Kasumi-1 (cell line): ENCODE measurements at regions not wholly inside any gene's neighbourhood (a gene's known extent, or its start where the extent isn't known, plus 50 kb on each side); places are given as distances from the start of the nearest gene placed in this dataset.

Source experiments
- DNase-seq, 2 experiments: peaks; one replicate each; lab custom pipeline; 2025; lab: John Stamatoyannopoulos, UW

DNA sequence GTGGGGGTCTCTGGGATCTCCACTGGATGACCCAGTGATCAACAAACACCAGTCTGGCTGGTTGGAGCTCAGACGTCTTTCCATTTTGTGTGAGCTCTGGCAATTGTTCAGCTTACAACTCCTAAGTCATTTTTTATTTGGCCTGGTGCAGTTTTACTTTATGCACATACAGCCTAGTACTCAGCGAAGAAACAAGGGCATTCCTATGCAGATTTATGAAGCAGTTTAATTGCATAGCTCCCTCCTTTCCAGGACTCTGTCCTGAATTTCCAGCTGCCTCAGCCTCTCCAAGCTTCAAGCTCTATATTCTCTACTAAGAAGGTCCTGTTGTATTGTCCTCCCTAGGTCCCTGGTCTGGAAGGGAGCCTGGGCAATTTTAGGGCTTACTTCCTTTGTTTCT, 145.6 kb upstream of the GALNT17 start:
- no peak for DNase-seq

DNA sequence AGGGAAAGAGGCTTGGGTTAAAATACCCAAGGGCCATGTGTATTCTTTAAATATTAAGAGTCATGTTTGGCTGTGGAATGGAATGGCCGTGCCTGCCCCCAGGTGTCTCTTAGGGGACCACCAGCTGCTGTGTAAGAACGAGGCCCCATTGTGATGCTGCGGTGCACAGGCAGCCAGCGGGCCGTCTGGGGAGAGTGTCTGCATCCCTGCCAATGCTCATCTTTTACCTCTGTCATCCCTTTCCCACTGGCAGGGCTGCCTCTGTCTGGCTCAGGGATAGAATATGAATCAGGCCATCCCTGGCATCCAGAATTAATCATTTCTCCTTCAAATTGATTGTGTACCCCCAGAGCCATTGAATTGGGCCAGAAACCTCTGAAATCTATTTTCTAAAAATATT, 137.8 kb upstream of the GALNT17 start:
- DNase-seq: no peak

DNA sequence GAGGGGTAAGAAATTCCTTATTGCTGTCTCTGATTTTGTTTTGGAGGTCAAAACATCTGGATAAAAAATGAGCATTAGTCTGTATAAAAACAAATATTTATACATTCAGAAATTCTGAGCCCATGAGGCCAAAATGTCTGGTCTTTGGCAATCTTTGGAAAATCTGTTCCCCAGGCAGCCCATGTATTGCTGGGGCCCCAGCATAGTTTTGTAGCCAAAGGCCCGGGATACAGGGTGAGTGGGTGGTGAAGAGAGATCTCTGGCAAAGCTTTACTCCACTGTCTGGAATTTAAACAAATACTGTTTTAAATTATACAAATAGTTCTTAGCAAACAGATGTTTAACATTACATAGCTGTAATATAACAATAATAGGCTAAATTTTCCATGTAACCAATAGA, 134.7 kb upstream of the GALNT17 start:
- no peak for DNase-seq

DNA sequence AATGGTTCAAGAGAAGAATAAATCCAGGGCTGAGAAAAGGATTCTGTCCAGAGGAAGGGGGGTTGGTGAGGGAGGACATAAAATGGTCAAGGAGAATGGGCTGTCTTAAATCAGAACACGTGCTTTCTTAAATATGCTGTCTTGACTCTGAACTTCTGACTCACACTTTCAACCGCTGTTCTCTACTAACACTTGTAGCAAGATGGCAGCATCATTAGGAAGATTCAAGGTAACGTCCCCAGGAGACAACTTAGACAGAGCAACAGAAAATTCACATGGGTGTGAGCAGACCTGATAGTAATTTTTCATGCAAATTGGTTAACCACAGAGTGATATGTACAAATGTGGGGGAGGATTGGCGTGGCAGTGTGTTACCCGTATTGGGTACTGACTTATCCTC, 126.8 kb upstream of the GALNT17 start:
- DNase-seq: no peak

DNA sequence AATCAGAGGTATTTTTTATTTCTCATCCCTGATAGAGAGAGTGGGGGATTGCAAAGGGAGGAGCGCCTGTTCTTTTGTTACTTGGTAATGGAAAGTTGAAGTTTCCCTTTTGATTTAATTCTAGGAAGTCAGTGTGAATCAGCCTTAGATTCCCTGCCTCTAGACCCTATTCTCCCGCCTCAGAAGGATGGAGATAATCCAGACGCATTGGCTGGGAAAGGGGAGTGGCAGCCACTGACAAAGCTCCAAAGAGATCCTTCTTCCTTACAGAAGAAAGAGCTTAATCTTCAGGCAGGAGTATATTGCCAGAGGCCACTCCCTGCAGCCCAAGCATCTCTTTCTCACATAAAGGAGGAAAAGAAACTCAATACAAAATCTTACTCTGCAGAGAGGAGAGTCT, 122.3 kb upstream of the GALNT17 start:
- DNase-seq: no peak

DNA sequence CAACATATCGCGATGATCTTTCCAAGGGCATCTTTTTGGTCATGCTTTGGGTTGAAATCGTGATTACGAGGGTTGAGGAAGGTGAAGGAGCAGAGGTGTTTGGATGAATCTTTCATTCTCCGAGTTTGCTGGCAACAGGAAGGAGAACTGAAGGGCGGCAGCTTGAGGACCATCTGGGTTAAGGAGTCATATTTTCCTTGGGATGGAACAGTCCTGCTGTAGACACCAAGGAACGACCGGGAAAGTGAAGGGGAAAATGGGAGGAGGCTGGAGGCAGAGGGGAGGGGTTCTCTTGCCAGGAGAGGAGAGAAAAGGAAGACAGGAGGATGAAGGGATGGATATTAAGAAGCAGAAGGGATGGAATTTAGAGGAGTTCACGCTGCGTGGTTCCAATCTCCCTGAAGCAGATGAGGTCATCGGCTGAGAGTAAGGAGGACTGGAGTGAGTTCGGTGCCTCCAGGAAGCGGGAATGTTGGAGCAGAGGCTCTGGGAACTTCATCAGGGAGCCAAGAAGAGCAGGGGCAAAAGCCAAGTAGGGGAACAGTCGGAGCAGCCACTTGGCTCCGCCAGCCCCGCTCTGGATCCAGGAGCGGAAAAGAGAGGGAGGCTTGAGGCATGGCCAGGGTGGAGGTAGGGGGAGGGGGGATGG, 116.6 kb upstream of the GALNT17 start:
- DNase-seq: no peak

DNA sequence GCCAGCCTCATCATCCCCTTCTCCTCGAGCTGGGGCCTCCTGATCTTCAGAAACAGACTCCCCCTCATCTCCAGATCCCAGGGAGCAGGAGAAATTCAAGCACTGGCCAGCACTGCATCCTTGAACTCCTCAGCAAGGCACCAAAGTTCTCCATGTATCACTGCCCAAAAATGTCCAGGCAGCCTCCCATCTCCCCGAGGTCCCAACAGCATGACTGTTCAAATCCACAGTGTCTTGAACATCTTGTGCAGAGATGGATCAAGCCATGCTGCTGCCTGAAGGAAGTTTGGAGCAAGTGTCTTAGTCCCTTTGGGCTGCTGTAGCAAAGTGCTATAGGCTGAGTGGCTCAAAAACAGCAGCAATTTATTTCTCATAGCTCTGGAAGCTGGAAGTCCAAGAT, 115.5 kb upstream of the GALNT17 start:
- no peak for DNase-seq

DNA sequence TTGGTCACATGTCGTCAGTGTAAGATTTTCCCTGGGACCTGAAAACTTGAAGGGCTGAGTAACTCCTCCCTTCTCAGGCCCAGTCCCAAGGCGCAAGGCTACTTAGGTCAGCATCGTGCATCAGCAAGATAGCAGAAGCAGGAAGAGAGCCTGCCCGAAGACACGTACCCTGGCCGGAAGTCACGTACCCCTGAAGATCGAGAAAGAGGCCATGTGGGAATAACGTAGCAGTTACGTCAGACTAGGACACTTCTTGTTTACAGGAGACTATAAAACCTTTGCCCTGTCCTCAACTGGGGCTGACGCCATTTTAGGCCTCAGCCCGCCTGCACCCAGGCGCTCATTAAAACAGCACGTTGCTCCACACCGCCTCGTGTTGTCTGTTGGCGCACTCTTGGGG, 114.3 kb upstream of the GALNT17 start:
- DNase-seq: no peak

DNA sequence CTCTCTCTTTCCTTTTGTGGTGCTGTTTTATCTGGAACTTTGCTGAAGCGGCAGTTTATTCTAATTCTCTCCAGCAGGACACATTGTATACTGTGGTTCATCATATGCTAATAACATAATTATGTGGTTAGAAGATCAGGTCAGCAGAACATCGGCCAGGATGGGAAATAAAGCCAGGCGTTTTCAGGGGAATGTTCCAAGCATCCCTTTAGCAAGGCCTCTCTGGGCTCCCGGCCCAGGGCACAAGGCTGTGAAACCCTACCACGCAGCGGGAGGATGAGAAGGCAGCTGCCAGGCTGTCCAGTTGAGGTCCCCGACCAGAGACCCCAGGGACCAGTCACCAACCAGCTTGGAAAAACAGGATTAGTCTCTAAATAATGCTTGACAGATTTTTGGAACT, 112.2 kb upstream of the GALNT17 start:
- DNase-seq: no peak

DNA sequence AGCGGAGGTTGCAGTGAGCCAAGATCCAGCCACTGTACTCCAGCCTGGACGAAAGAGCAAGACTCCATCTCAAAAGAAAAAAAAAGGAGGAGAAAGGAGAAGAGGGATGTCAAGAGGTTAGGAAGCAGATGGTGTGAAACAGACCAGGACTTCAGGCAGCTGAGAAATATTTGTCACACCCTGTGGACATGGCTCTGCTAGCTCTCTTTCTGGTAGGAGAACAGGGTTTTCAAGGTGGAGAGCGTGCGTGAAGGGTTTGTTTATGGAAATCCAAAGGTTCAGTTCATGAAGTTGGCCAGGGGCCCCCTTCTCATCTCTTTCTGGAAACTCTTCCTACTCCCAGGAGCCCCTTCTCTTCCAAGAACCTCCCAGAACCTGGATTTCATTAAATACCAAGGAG, 110.8 kb upstream of the GALNT17 start:
- no peak for DNase-seq

DNA sequence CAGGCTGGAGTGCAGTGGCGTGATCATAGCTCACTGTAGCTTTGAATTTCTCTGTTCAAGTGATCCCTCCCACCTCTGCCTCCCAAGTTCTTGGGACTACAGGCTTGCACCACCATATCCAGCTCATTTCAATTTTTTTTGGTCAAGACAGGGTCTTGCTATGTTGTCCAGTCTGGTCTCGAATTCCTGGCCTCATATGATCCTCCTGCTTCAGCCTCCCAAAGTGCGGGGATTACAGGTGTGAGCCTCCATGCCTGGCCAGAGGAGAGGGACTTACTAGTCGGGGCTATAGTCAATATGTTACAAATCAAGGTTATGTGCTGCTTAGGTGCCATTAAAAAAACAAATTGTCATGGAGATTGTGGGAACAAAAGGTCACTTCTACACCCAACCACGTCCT, 105.3 kb upstream of the GALNT17 start:
- no peak for DNase-seq

DNA sequence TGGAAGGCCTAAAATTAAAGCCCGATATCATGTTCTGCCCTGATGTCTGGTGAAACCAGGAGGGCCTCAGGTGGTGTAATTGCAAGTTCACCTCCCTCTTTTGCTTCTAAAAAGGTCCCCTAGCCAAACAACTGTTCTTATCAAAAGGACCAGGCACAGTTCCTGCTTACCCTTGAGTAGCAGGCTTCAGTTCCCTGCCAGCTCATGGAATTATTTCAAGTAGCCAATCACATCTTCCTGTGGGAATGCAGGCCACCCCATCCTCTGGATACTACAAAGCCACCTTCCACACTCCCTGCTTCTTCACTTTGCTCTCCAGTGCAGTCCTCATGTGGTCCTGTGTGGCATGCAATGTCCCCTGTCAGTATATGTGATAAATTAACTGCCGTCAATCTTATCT, 97.7 kb upstream of the GALNT17 start:
- no peak for DNase-seq

DNA sequence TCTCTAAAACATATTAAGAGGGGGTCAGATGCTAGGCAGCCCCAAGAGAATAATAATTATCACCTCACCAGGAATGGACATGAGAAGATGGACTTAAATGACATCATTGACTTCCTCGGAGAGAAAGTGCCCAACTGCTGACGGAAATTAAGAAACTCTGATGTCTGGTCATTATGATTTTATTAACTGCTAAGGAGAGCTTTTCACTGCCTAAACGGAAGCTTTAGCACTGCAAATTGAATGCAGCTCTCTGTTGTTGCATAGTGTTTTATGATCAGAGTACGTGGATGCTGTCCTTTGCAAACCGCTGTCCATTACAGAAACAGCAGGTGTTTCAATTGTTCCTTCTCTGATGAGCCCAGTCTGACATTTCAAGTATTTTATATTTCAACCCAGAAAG, 89.4 kb upstream of the GALNT17 start:
- no peak for DNase-seq

DNA sequence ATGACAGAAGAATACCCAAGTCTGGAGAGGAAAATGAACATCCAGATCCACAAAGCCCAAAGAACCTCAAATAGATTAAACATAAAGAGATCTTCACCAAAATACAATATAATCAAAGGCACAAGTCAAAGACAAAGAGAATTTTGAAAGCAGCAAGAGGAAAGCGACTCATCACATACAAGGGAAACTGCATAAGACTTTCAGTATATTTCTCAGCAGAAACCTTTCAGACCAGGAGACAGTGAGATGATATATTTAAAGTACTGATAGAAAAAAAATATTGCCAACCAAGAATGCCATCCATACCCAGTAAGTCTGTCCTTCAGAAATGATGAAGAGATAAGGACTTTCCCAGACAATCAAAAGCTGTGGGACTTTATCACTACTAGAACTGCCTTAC, 81.5 kb upstream of the GALNT17 start:
- no peak for DNase-seq

DNA sequence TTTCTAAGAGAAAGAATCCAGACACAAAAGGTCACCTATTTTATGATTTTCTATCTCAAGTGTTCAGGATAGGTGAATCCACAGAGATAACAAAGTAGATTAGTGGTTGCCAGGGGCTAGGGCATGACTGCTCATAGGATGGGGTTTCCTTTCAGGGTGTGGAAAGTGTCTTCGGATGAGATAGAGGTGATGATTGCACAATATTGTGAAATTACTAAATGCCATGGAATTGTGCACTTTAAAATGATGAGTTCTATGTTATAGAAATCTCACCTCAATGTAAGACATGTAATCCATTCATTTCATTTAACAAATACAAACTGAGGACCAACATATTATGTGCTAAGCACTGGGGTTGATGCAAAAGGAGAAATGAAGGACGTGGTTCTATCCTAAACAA, 76.4 kb upstream of the GALNT17 start:
- no peak for DNase-seq

DNA sequence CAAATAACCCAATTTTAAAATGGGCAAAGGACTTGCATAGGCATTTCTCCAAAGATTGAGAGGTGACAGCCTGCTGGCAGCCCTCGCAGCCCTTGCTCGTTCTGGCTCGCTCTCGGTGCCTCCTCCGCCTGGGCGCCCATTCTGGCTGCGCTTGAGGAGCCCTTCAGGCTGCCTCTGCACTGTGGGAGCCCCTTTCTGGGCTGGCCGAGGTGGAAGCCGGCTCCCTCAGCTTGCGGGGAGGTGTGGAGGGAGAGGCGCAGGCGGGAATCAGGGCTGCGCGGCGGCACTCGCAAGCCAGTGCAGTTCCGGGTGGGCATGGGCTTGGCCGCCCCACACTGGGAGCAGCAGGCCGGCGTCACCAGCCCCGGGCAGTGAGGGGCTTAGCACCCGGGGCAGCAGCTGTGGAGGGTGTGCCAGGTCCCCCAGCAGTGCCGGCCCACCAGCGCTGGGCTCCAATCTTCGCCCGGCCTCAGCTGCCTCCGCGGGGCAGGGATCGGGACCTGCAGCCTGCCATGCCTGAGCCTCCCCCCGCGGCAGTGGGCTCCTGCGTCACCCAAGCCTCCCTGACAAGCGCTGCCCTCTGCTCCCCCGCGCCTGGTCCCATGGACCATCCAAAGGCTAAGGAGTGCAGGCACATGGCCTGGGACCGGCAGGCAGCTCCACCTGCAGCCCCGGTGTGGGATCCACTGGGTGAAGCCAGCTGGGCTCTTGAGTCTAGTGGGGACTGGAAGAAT, 54.0 kb upstream of the GALNT17 start:
- DNase-seq: no peak
